ENCODE measurements at regions not wholly inside any gene's neighbourhood (a gene's known extent, or its start where the extent isn't known, plus 50 kb on each side); places are given as distances from the start of the nearest gene placed in this dataset.

DNA sequence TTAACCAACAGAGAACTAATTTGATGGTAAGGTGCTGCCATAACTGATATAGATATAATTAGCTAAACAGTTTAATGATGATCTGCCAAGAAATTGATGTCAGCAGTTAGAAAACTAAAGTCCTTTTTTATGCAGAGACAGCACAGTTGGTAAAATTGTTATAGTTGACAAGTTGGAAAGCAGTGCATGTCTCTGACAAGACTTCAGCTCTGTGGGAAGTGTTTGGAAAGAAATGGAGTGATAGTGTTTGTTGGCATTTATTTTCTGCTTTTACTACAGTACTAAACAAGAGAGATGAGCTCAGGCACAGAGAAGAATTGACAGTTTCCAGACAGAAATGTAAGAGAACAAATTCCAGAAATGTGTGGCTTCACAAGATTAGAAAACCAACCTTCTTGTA is 523.5 kb upstream of the BCHE start:
- H3K4me3 ChIP-seq (ENCODE audit: low read length), result no peak overlapping the region
- peaks cover 4% of the 10 kb centered on the region for H3K9me3 Mint-ChIP-seq
- H3K27me3 ChIP-seq (ENCODE audit: control insufficient read depth in 1 of 2, insufficient read depth in 2 of 2, low read length in 2 of 2), result no peaks in the 10 kb centered on the region
- ChIA-PET CTCF (no interaction called here), POLR2A (no interaction called here)
- H3K36me3 Mint-ChIP-seq (ENCODE audit: low read depth), result no peaks in the 10 kb centered on the region
- no peak overlapping the region for H3K27ac Mint-ChIP-seq
- H3K9me3 ChIP-seq (ENCODE audit: control insufficient read depth in 1 of 2, insufficient read depth in 1 of 2, low read length in 2 of 2), result no peaks in the 10 kb centered on the region
- TF ChIP-seq, protein P1, sequence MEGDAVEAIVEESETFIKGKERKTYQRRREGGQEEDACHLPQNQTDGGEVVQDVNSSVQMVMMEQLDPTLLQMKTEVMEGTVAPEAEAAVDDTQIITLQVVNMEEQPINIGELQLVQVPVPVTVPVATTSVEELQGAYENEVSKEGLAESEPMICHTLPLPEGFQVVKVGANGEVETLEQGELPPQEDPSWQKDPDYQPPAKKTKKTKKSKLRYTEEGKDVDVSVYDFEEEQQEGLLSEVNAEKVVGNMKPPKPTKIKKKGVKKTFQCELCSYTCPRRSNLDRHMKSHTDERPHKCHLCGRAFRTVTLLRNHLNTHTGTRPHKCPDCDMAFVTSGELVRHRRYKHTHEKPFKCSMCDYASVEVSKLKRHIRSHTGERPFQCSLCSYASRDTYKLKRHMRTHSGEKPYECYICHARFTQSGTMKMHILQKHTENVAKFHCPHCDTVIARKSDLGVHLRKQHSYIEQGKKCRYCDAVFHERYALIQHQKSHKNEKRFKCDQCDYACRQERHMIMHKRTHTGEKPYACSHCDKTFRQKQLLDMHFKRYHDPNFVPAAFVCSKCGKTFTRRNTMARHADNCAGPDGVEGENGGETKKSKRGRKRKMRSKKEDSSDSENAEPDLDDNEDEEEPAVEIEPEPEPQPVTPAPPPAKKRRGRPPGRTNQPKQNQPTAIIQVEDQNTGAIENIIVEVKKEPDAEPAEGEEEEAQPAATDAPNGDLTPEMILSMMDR (IDR thresholded peaks at IDR 0.05), result no peak
- intact Hi-C loops (cut with DNase I, micrococcal nuclease), result no loop called here
- no peaks in the 10 kb centered on the region for H3K36me3 ChIP-seq (ENCODE audit: insufficient read depth, low read length)
- H3K27me3 Mint-ChIP-seq, result no peaks in the 10 kb centered on the region
- no peak for ATAC-seq (ENCODE audit: poor library complexity)
- H3K4me3 Mint-ChIP-seq, result no peak overlapping the region
- H3K4me1 ChIP-seq (ENCODE audit: insufficient read depth, low read length), result no peaks in the 10 kb centered on the region
- no peaks in the 10 kb centered on the region for H3K4me1 Mint-ChIP-seq (ENCODE audit: low read depth)
- H3K27ac ChIP-seq (ENCODE audit: low read depth in 1 of 2, low read length in 2 of 2), result no peak overlapping the region
- no peak for DNase-seq

DNA sequence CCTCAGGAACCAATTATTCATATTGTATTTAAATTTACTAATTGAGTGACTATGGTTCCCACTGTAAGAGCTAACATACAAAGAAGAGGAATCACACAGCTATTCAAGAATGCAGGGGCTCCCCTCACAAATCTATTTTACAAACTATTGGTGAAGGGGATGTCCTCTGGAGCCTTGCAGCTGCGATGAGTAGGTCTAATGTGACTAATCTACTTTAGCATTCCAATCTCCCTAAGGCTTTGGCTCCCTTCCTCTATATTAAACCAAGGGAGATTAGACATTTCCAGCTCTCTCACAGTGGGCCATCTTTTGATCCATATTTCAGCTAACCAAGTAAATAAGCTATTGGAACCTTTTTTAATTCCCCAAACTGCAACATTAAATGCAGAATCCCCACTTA is 514.2 kb upstream of the BCHE start:
- peaks cover 26% of the 10 kb centered on the region for H3K9me3 Mint-ChIP-seq
- ChIA-PET POLR2A (no interaction called here), CTCF (no interaction called here)
- no peaks in the 10 kb centered on the region for H3K4me1 Mint-ChIP-seq (ENCODE audit: low read depth)
- Histone ChIP-seq H3K27me3 (ENCODE audit: control insufficient read depth in 1 of 2, insufficient read depth in 2 of 2, low read length in 2 of 2) (no peaks in the 10 kb centered on the region), H3K9me3 (ENCODE audit: control insufficient read depth in 1 of 2, insufficient read depth in 1 of 2, low read length in 2 of 2) (peaks cover 0 to 9% of the 10 kb centered on the region in 2 experiments), H3K36me3 (ENCODE audit: insufficient read depth, low read length) (no peaks in the 10 kb centered on the region), H3K27ac (ENCODE audit: low read depth in 1 of 2, low read length in 2 of 2) (no peak overlapping the region), H3K4me1 (ENCODE audit: insufficient read depth, low read length) (no peaks in the 10 kb centered on the region), H3K4me3 (ENCODE audit: low read length) (no peak overlapping the region)
- DNase-seq, result no peak
- intact Hi-C loops (cut with DNase I, micrococcal nuclease), result no loop called here
- no peaks in the 10 kb centered on the region for H3K36me3 Mint-ChIP-seq (ENCODE audit: low read depth)
- no peak for ATAC-seq (ENCODE audit: poor library complexity)
- TF ChIP-seq, protein P1 (IDR thresholded peaks at IDR 0.05), result no peak
- no peak overlapping the region for H3K27ac Mint-ChIP-seq
- no peaks in the 10 kb centered on the region for H3K27me3 Mint-ChIP-seq
- no peak overlapping the region for H3K4me3 Mint-ChIP-seq

DNA sequence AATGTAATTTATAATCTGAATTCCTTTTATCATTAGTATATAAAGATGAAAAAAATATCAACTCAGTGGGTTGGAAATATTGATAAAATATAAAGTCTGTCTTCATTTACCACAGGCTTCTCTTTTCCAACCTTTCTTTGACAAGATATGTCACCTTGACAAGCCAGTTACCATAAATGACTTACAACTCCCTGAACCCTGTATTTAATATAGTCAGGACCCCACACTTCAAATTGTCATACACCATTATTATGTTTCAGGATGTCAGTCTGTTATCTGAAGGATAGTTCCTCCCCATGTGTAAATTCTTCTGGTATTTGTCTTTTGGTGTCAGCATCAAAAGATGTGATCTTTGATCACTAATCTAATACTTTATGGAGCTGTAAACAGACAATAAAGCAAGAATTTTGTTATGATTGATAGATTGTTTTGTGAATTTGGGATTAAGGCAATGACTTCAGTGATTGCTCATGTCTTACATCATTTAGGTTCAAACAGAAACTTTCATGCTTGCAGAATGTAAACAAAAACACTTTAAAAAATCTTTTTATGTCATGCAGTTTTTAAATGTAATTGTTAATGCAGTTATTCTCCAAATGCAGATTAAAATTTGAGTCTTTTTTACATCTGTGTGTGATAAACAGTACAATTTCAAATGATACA is 503.5 kb upstream of the BCHE start:
- Mint-ChIP-seq H3K27me3 (no peaks in the 10 kb centered on the region), H3K36me3 (ENCODE audit: low read depth) (no peaks in the 10 kb centered on the region), H3K9me3 (peaks cover 7% of the 10 kb centered on the region), H3K27ac (no peak overlapping the region), H3K4me1 (ENCODE audit: low read depth) (no peaks in the 10 kb centered on the region), H3K4me3 (no peak overlapping the region)
- ATAC-seq (ENCODE audit: poor library complexity), result no peak
- Histone ChIP-seq H3K4me3 (ENCODE audit: low read length) (no peak overlapping the region), H3K36me3 (ENCODE audit: insufficient read depth, low read length) (no peaks in the 10 kb centered on the region), H3K27me3 (ENCODE audit: control insufficient read depth in 1 of 2, insufficient read depth in 2 of 2, low read length in 2 of 2) (no peaks in the 10 kb centered on the region), H3K9me3 (ENCODE audit: control insufficient read depth in 1 of 2, insufficient read depth in 1 of 2, low read length in 2 of 2) (no peaks in the 10 kb centered on the region), H3K4me1 (ENCODE audit: insufficient read depth, low read length) (no peaks in the 10 kb centered on the region), H3K27ac (ENCODE audit: low read depth in 1 of 2, low read length in 2 of 2) (no peak overlapping the region)
- intact Hi-C loops (cut with DNase I, micrococcal nuclease), result no loop called here
- POLR2A ChIA-PET, result no interaction called here
- DNase-seq, result no peak
- TF ChIP-seq, protein P1 (IDR thresholded peaks at IDR 0.05), result no peak
- CTCF ChIA-PET, result no interaction called here

Data from CD4-positive, alpha-beta T cell (primary cell).